ENCODE measurements at regions not wholly inside any gene's neighbourhood (a gene's known extent, or its start where the extent isn't known, plus 50 kb on each side); places are given as distances from the start of the nearest gene placed in this dataset.

GRCh38 chr1:9184749-9185148, 49.8 kb upstream of the H6PD start:
- no peak for DNase-seq
- H3K36me3 ChIP-seq (ENCODE audit: low read depth) = no peaks in the 10 kb centered on the region
- no peak overlapping the region for H3K4me3 ChIP-seq
- no peak overlapping the region for H2AFZ ChIP-seq
- H3K4me2 ChIP-seq (ENCODE audit: unreplicated experiment) = no peak overlapping the region
- no peak overlapping the region for H3K9ac ChIP-seq
- no peak for TF ChIP-seq EZH2 (IDR thresholded peaks at IDR 0.05; ENCODE audit: insufficient read depth, poor library complexity, severe bottlenecking)
- TF ChIP-seq EZH2phosphoT487 (IDR thresholded peaks at IDR 0.05; ENCODE audit: insufficient read depth, low read depth) = no peak
- no peaks in the 10 kb centered on the region for H3K9me3 ChIP-seq (ENCODE audit: low read depth)
- peaks cover 13% of the 10 kb centered on the region; the same call in 1 of the 2 replicates for H3K4me1 ChIP-seq (ENCODE audit: insufficient read depth)
- no peaks in the 10 kb centered on the region for H3K27me3 ChIP-seq (replicated peaks; ENCODE audit: insufficient read depth)
- H3F3A ChIP-seq (ENCODE audit: insufficient read depth) = no peaks in the 10 kb centered on the region
- H4K20me1 ChIP-seq (ENCODE audit: insufficient read depth) = peaks cover 4% of the 10 kb centered on the region; the same call in 1 of the 2 replicates
- H3K79me2 ChIP-seq (ENCODE audit: insufficient read depth) = peaks cover 39% of the 10 kb centered on the region
- H3K9me2 ChIP-seq (ENCODE audit: insufficient read depth) = no peaks in the 10 kb centered on the region
- in situ Hi-C loops (cut with MboI) = no loop called here
- H3K27ac ChIP-seq = no peak overlapping the region
- 98% methylated on average over 8 of the region's 8 CpGs for WGBS, 2 experiments (ENCODE audit: low coverage in 1 of 2, low lambda C conversion rate in 2 of 2, missing lambda C conversion rate in 2 of 2)

All from GM23248 (cell line).